ENCODE measurements at regions not wholly inside any gene's neighbourhood (a gene's known extent, or its start where the extent isn't known, plus 50 kb on each side); places are given as distances from the start of the nearest gene placed in this dataset.
"Not testable (repeated sequence)": the region's sequence is repeated elsewhere in the genome, so short reads cannot be mapped to it uniquely, and the experiment has no call there.

DNA sequence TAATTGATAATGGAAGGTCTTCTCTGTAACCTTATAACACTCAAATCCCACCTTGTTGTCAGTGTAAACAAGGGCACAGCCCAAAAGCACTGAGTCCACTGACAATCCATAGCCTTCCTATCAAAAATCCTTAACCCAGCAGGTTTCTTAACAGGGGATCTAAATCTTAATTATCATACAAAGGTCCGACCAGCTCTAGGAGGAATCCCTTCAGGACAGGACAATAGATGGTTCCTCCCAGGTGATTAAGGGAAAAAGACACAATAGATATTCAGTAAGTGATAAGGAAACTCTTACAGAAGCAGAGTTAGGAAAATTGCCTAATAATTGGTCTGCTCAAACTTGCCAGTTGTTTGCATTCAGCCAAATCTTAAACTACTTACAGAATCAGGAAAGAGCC lies 951.9 kb upstream of the CTNND2 start:
- DNase-seq, result not testable (repeated sequence)

DNA sequence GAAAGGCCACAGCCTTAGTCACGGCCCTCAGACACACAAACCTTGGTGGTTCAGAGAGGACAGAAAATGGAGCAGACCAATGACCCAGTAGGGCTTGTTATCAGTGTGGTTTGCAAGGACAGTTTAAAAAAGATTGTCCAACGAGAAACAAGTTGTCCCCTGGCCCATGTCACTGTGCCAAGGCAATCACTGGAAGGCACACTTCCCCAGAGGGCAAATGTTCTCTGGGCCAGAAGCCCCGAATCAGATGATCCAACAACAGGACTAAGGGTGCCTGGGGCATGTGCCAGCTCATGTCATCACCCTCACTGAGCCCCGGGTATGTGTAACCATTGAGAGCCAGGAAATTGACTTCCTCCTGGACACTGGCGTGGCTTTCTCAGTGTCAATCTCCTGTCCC lies 950.1 kb upstream of the CTNND2 start:
- DNase-seq, result no peak

- DNase-seq, result no peak
Measured at GRCh38 chr5:12851761-12852160, 947.5 kb upstream of the CTNND2 start.

GRCh38 chr5:12848709-12849108 lies 944.5 kb upstream of the CTNND2 start:
- peak; percentile 40 for DNase-seq

- no peak for DNase-seq
Measured at GRCh38 chr5:12845549-12846159, 941.4 kb upstream of the CTNND2 start.

DNA sequence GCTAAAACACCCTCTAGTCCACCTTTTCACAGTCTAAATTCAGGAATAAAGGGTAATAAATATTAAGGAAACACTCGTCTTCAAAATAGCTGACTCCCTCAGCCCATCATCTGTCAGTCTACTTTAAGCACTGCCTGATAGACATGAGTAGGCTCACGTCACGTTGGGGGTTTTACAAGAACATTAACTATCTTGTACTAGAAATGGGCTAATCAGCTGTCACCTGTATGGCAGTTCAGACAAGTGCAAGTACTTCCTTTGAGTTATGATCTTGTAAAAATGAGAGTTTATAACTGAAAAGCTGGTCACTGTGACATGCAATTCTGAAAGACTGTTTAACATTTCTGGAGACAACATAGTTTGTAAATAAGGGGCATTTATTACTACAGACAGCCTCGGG lies 936.7 kb upstream of the CTNND2 start:
- DNase-seq, result no peak

DNA sequence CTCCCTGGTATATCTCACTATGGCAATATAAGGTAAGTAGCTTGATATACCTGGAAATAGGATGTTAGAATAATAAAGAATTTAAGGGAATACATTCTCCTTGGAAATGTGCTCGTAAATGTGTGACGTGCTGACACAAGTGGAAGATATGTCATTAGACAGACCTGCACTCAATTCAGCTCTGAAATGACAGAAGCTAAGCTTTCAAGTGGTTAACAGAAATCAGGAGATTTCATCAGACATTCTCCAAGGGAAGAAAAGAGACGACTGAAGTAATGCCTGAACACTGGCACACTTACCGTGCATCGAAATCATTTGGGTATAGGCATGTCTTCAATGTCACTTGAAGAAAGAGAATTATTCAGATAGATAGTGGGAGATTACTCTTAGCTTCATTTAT lies 933.3 kb upstream of the CTNND2 start:
- DNase-seq, result no peak

GRCh38 chr5:12825163-12825562 lies 920.9 kb upstream of the CTNND2 start:
- DNase-seq, result no peak

DNA sequence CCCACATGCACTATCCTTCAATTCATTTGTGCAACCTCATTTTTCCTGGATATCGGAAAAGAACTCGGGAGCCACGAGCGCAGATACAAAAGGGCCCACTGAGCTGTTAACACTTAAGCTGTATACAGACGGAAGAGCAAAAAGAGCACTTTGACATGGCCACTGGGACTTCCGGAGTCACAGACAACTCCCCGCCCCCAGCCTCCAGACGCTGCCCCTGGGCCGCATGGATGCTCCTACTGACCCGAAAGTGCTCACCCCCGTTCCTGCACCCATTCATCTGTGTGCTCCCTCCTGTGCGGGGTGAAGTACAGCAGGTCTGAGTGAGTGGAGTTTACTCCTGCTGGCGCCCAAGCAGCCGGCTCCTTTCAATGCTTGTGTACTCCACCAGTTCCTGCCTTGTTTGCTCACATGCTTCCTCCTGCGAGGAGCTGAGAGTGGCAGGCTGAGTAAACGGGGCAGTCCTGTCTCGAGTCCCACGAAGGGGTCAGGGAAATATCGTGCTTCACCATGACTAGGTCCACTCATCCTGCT lies 901.0 kb upstream of the CTNND2 start:
- DNase-seq, result peak; percentile 93

DNA sequence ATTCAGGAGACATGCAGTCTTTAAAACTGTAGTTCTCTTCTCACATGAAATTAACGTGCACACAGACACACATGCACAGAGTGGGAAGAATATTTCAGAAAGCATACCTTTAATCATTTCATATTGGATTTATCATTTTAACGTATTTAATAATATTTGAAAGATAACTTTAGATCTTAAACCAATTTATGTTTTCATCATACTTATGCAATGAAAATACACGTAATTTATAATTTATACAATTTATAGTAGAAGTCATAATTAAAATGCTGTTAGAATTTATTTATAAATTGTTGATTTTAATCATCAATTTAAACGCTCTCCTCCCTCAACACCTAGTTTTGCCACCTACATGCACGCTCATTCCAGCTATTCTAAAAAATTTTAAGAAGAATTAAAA lies 894.9 kb upstream of the CTNND2 start:
- DNase-seq, result no peak

DNA sequence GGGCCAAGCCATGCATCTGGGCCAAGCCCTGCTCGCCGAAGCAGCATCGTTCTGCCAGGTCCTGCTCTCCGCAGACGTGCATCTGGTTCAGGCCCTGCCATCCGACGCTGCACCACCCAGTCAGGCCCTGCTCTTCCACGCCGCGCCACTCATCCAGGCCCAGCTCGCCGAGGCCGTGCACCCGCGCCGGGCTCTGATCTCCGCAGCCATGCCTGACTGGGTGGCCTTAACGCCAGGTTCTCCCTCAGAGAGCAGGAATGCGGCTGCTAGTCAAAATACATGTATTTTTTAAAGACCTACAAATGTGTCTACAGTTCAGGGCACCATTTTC lies 891.1 kb upstream of the CTNND2 start:
- no peak for DNase-seq

DNA sequence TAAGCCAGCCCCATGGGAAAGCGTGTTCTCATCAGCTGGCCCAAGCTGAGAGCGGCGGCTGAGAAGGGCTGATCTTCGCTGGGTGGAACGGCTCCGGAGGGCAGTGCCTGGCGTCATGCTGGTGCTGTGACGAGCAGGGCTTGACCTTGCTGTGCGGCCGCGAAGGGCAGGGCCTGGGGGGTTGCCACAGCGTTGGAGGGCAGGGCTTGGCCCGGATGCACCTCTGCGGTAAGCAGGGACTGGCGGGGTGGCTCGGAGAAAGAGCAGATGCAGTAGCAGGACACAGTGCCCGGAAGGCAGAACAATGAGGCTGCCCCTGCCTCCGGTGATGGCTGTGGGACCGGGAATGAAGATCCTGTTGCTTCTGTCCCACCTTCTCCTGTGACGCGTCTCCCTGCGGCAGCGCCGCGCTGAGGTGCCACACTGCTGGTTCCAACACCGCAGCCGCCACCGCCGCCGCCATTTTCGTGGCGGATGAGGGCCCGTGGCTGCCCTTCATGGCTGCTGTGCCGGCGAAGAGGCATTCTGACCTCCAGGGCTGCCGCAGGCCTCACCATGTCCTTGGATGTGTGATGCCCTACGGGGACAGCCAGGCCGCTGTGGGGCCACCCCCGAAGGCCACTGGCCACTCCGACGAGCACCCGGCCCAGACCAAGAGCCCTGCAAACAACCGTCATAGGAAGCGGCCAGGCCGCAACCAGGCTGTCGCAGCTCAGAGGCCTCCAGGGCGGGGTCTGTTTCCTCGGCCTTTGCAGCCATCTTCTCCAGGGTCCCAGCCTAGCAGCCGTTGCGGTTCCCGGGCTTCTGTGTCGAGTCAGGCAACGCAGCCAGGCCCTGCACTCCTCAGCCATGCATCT lies 890.5 kb upstream of the CTNND2 start:
- DNase-seq, result no peak

- no peak for DNase-seq
Measured at GRCh38 chr5:12793373-12793772, 889.1 kb upstream of the CTNND2 start.

- DNase-seq, result no peak
Measured at GRCh38 chr5:12780536-12780935, 876.3 kb upstream of the CTNND2 start.

- no peak for DNase-seq
Measured at GRCh38 chr5:12777342-12777741, 873.1 kb upstream of the CTNND2 start.

DNA sequence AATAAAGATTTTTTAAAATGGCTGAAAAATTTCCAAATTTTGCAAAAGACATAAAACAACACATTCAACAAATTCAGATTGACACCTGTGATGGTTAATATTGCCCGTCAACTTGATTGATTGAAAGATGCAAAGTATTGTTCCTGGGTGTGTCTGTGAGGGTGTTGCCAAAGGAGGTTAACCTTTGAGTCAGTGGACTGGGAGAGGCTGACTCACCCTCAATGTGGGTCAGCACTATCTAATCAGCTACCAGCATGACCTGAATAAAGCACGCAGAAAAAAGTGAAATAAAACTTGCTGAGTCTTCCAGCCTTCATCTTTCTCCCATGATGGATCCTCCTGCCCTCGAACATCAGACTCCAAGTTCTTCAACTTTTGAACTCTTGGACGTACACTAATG lies 868.0 kb upstream of the CTNND2 start:
- no peak for DNase-seq

DNA sequence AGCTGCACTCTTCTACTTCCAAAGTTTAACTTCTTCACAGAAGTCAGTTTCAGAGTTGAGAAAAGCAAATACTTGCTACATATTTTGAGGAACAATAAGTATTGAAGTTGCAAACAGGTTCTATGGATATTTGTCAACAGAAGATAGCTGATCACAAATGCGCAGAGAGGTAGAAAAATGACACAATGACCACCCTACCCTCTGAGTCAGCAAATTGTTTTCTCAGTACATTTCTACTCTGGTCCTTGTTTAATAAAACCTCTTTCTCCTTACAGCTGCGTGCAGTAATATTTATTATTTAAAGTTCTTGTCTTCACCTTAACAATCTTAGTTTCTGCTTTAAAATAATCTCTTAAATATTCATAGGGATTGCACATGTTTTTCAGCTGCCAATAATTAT lies 855.1 kb upstream of the CTNND2 start:
- DNase-seq, result no peak

DNA sequence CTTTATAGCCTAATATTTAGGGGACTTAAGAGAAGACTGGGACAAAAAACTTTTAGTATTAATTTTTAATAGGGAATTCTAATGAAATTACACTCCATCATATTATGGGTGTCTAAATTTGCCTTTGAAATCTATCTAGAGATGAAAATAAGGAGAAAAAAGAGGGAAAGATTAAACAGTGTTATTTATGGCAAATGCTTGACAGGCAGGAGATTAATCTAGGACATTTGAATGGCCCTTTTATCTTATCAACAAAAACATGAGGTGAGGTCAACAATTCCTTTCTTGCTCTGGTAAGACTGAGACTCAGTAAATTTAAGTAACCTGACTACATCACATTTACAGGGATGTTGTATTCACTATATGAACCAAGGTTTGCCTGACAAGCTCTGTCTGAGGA lies 852.8 kb upstream of the CTNND2 start:
- no peak for DNase-seq

- no peak for DNase-seq
Measured at GRCh38 chr5:12745537-12745936, 841.3 kb upstream of the CTNND2 start.

GRCh38 chr5:12743582-12743981 lies 839.3 kb upstream of the CTNND2 start:
- DNase-seq, result no peak

GRCh38 chr5:12730354-12730753 lies 826.1 kb upstream of the CTNND2 start:
- DNase-seq, result no peak

DNA sequence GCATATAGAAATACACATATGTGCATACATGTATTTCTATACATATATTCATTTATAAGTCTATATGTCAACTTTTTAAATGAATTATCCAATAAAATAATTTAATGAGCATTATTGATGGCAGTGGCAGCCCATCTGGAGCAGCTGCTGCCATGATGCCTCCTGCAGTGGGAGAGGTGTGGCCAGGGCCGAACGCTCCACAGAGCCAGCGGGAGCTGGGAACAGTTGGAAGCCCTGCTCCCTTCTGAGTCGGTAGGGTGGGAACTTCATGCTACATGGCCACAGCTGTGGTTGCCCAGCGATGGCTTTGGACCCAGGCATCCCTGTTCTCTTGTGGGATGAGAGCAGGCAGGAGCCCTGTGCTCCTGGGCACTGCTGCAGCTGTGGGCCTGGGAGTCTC lies 812.4 kb upstream of the CTNND2 start:
- no peak for DNase-seq

- DNase-seq, result no peak
Measured at GRCh38 chr5:12707560-12707959, 803.3 kb upstream of the CTNND2 start.

DNA sequence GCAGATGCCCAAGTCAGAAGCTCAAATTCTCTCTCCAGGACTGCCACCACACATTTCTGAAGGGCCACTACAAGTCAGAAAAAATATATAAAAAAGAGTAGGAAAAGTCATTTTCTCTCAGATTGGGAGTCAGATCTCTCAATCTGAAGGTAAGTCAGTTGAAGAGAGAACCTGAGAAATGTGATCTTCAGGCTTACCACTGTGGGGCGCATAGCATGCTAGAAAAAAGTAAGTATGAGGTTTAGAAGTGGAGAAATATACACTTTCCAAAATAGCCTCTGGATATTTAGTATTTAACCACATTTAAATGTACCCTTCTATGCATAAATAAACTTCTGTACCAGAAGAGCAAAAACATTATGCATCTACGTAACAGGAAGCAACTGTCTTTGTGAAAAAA lies 800.7 kb upstream of the CTNND2 start:
- peak; percentile 35 for DNase-seq

DNA sequence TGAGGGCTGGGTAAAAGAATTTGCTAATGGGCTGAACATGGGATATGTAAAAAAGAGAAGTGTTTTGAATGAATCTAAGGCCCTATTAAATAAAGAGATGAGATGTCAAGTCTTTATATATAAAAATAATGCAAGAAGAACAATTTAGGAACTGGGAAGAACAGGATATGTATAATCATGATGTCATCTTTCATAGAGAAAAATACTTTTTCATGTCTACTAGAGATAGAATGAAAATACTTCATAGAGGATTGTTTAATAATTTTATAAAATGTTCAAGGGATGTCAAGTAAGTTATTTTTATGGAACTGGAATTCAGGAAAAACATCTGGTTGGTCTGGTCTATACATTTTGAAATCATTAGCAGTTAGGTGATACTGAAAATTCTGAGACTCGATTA lies 799.0 kb upstream of the CTNND2 start:
- DNase-seq, result no peak
